Jurkat, Clone E6-1 (cell line): ENCODE measurements at regions not wholly inside any gene's neighbourhood (a gene's known extent, or its start where the extent isn't known, plus 50 kb on each side); places are given as distances from the start of the nearest gene placed in this dataset.

ENCODE experiments used
- DNase-seq: peaks from one replicate; pipeline ENCODE4 v3.0.0-alpha.2; 2011; ENCODE audit warnings: low read depth, low spot score
- H3K4me3 ChIP-seq: 2 replicates; pipeline ENCODE4 v1.5.1; 2011; ENCODE audit warnings: mild to moderate bottlenecking, low read length, control low read depth, moderate library complexity

- H3K4me3 ChIP-seq = no peak overlapping the region
- no peak for DNase-seq
Observed at GRCh38 chr20:39944861-39945260, 744.2 kb downstream of the MAFB start.

DNA sequence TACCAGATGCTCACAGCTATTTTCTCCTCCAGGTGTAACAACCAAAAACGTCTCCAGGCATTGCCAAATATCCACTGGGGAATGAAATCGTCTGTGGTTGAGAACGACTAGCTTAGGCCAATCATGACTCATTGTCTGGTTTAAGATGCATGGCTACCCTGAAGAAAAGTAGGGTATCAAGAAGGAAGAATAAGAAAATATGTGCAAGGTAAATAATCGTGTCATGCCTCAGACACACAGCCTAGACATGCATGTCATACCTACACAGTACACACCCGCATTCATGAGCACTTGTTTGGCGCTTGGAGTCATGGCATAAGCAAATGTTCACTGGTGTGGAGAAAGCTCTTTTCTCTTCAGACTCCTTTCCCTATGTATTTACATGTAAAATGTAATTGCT is 745.7 kb downstream of the MAFB start:
- no peak overlapping the region for H3K4me3 ChIP-seq

GRCh38 chr20:39941245-39941644 is 747.8 kb downstream of the MAFB start:
- H3K4me3 ChIP-seq = no peak overlapping the region
- no peak for DNase-seq

More for the DNA sequence above, 745.7 kb downstream of the MAFB start:
- DNase-seq = no peak

- DNase-seq = no peak
- no peak overlapping the region for H3K4me3 ChIP-seq
Observed at GRCh38 chr20:39939241-39939865, 749.7 kb downstream of the MAFB start.

GRCh38 chr20:39936401-39936800 is 752.6 kb downstream of the MAFB start:
- DNase-seq = no peak
- H3K4me3 ChIP-seq = no peak overlapping the region

GRCh38 chr20:39935901-39936300 is 753.1 kb downstream of the MAFB start:
- no peak overlapping the region for H3K4me3 ChIP-seq

DNA sequence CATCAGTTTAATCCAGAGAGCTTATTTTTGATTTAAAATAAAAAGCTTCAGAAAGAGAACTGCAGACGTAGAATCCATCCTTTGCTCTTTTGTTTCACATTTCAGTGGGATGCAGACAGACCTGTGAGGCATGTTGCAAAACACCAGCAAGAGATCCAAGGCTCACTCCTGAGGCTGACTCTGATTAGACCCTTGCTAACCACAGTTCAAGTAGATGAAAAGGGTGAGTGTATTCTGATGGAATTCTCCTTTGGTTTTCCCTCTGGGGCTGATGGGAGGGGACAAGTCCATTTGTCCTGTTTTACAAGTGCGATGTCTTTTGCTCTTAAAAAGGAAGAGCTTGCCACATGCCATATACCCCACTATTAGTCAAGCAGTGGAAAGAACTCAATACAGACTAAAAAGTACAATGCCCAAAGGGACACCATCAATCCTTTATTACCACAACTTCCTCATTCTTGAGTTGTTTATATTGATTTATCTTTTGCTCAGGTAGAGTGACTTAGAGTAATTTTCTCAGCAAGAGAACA is 772.7 kb downstream of the MAFB start:
- H3K4me3 ChIP-seq = no peak overlapping the region
- no peak for DNase-seq

More at GRCh38 chr20:39935901-39936300, 753.1 kb downstream of the MAFB start:
- no peak for DNase-seq

DNA sequence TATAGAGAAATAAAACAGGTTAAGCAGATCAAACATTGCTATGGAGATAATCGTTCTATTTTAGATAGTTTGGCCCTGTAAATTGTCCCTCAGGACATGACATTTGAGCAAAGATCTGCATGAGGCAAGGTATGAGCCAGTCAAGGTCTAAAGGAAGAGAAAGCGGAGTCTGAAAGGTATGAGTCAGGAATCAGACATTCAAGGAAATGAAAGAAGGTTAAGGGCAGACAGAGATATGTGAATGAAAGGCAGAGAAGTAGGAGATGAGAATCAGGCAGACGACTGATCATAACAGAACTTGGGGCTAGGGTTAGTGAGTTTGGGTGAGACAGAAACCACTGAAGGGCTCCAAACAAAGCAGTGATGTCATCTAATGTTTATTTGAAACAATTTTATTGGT is 775.8 kb downstream of the MAFB start:
- H3K4me3 ChIP-seq = no peak overlapping the region
- no peak for DNase-seq

GRCh38 chr20:39911497-39911896 is 777.5 kb downstream of the MAFB start:
- DNase-seq = no peak

GRCh38 chr20:39910536-39910935 is 778.5 kb downstream of the MAFB start:
- H3K4me3 ChIP-seq = no peak overlapping the region
- DNase-seq = no peak

More at GRCh38 chr20:39911497-39911896, 777.5 kb downstream of the MAFB start:
- no peak overlapping the region for H3K4me3 ChIP-seq

- DNase-seq = no peak
- no peak overlapping the region for H3K4me3 ChIP-seq
Observed at GRCh38 chr20:39909447-39909846, 779.6 kb downstream of the MAFB start.

DNA sequence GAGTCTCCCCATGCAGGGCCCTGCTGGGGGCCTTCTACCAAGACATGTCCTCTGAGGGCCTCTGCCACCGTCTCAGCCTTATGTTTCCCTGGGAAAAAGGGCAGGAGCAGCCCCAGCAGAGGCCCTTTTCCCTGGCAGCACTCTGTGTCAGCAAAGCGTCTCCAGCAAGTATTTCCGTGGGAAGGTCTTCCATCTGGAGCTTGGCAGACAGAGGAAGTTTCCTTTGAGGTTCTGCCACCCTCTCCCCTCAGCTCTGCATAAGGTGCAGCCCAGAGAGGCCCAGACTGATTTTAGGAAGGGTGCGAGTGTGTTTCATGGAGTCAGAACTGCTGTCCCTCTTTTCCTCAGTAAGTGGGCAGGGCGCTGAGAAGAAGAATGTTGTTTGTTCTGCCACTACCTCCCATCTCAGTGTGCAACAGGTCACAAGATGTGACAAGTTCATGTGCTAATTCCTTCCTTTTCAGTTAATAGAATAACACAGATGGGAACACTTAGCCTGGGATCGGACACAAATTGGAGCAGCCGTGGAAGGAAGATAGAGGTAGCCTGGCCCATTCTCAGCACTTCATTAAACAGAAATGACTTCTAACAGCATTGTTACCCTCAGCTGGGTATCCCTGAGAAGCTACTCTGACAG is 784.4 kb downstream of the MAFB start:
- no peak for DNase-seq
- no peak overlapping the region for H3K4me3 ChIP-seq

DNA sequence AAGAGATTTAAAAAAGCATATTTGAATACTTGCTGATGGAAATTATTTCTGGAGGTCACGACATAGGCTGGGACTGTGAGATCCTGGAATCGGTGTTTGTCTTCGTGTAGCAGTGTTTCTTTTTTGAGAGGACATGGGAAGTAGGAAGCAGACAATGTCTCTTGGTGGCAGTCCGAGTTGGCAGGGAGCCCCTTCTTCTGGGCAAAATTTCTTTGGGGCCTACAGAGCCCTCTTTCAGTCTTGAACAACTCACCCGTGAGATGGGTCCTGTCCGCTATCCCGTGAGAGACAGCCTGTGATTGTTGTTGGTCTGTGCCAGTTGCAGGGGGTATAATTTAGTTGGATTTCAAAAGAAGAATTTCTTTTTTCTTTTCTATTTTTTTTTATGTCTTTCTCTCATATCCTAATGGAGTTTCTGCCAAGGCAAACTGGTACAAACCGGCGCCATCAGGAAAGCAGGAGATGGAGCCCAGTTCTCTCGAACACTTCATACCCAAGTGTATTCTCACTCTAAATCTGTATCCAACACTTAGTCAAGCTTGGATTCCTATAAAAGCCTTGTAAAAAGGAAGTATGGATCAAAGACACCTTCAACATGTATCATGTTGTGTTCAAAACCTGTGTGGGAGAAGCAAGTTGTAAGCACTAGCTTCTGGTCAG is 785.1 kb downstream of the MAFB start:
- no peak overlapping the region for H3K4me3 ChIP-seq
- DNase-seq = no peak

GRCh38 chr20:39899881-39900280 is 789.2 kb downstream of the MAFB start:
- H3K4me3 ChIP-seq = no peak overlapping the region
- no peak for DNase-seq

DNA sequence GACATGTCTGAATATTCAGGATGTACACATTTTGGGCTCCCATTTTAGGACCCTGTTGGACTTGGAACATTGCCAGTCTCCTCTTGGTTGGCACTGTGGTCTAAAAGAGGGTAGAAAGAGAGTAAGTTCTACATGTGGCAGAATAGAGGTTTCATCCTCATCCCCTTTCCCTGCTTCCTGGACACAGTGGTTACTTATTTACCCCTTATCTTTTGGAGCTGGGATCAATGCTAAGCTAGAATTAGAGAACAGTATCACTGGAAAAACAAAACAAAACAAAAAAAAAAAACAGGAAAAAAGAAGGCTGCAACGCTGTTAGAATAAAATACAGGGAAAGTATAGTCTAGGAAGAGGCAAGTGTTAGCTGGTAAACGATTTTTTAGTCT is 790.6 kb downstream of the MAFB start:
- no peak overlapping the region for H3K4me3 ChIP-seq
- no peak for DNase-seq

DNA sequence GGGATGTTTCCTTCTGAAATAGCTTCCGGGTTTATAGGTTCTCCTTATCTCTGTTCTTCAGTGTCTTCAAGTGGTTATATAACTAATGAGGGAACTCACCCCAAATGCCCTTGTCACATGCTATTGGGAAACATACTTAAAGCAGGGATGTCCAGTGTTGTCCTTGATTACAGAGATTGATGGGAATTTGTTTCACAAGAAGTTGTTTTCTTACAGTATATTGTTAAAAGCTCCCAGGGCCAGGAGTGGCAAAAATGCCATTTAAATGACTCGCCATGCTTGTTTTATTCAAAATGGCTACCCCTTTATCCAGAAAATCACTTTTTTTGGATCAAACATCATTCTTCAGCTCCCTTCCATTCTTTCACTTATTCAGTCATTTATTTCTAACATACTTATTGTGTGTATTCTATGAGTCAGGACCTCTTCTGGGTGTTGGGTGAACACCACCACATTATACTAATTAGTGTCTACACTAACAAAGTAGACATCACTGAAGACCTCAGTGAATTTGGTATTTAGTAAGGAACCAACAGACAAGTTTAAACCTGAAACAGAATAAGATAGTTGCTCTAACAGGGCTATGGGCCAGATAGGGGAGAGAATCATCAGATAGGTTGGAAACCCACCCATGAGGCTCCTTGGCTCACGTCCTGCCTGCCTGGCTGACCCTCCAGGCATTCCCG is 791.1 kb downstream of the MAFB start:
- DNase-seq = no peak
- H3K4me3 ChIP-seq = no peak overlapping the region

- H3K4me3 ChIP-seq = no peak overlapping the region
- DNase-seq = no peak
Observed at GRCh38 chr20:39897058-39897457, 792.0 kb downstream of the MAFB start.

DNA sequence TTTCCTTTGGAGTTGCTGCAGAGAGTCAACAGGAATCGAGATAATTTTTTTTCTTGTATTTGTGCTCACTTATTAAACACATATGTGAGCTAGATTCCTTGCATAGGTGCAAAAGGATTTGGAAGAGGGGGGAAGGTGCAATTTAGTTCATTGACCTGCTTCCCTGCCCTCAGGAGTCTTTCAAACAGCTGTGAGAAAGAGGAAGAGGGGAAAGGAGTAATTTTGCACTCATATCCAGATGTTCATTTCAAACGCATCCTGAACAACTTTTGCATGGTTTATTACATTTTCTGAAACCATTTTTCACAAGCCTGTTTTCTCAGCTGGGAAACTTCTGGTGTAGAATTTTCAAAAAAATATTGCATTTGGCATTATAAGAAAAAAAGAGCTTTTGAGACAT is 795.0 kb downstream of the MAFB start:
- no peak overlapping the region for H3K4me3 ChIP-seq
- no peak for DNase-seq

DNA sequence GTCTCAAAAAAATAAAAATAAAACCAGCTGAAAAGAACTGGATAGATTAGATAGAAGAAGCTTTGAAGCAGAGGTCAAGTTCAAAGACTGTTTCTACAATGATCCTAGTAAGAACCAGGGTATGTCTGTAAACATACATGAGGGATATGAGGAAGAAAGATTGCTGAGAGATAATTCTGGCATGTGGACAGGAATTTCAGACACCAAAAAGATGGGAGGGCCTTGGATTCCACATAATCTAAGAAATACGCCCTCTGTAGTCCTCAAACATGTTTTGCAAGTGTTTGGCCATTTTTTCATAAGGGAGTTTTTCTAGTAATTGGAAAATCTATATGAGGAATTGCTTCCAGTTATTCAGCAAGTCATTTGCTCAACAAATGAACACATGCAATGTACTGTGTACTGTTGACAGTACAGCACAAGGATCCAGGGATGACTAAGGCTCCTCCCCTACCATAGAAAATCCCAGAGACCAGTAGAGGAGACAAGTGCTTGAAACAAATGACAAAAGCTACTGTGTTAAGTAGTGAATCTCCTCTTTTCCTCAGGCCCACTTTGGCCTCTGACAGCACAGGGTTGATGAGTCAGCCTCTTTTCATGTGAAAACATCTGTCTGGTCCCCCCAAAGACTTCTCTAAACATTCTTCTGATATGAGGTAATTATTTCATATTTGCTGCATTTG is 795.9 kb downstream of the MAFB start:
- DNase-seq = no peak
- no peak overlapping the region for H3K4me3 ChIP-seq
